ENCODE measurements at regions not wholly inside any gene's neighbourhood (a gene's known extent, or its start where the extent isn't known, plus 50 kb on each side); places are given as distances from the start of the nearest gene placed in this dataset.

DNA sequence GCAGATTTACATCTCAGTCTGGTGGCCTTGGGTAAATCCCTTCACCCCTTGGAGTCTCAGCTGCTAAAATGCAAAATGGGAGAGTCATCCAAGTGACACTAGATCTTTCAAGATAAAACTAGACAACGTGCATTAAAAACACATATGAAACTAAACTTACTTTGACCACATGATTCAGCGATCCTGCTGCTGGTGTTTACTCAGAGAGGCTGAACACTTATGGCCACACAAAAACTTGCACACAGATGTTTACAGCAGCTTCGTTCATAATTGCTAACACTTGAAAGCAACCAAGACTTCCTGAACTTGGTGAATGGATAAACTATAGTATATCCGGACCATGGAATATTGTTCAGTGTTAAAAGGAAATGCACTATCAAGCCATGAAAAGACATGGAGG is 55.3 kb upstream of the GPR6 start (continued):
- TF ChIP-seq, protein P1, sequence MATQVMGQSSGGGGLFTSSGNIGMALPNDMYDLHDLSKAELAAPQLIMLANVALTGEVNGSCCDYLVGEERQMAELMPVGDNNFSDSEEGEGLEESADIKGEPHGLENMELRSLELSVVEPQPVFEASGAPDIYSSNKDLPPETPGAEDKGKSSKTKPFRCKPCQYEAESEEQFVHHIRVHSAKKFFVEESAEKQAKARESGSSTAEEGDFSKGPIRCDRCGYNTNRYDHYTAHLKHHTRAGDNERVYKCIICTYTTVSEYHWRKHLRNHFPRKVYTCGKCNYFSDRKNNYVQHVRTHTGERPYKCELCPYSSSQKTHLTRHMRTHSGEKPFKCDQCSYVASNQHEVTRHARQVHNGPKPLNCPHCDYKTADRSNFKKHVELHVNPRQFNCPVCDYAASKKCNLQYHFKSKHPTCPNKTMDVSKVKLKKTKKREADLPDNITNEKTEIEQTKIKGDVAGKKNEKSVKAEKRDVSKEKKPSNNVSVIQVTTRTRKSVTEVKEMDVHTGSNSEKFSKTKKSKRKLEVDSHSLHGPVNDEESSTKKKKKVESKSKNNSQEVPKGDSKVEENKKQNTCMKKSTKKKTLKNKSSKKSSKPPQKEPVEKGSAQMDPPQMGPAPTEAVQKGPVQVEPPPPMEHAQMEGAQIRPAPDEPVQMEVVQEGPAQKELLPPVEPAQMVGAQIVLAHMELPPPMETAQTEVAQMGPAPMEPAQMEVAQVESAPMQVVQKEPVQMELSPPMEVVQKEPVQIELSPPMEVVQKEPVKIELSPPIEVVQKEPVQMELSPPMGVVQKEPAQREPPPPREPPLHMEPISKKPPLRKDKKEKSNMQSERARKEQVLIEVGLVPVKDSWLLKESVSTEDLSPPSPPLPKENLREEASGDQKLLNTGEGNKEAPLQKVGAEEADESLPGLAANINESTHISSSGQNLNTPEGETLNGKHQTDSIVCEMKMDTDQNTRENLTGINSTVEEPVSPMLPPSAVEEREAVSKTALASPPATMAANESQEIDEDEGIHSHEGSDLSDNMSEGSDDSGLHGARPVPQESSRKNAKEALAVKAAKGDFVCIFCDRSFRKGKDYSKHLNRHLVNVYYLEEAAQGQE (IDR thresholded peaks at IDR 0.05): no peak
- TF ChIP-seq, protein P2, sequence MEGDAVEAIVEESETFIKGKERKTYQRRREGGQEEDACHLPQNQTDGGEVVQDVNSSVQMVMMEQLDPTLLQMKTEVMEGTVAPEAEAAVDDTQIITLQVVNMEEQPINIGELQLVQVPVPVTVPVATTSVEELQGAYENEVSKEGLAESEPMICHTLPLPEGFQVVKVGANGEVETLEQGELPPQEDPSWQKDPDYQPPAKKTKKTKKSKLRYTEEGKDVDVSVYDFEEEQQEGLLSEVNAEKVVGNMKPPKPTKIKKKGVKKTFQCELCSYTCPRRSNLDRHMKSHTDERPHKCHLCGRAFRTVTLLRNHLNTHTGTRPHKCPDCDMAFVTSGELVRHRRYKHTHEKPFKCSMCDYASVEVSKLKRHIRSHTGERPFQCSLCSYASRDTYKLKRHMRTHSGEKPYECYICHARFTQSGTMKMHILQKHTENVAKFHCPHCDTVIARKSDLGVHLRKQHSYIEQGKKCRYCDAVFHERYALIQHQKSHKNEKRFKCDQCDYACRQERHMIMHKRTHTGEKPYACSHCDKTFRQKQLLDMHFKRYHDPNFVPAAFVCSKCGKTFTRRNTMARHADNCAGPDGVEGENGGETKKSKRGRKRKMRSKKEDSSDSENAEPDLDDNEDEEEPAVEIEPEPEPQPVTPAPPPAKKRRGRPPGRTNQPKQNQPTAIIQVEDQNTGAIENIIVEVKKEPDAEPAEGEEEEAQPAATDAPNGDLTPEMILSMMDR (IDR thresholded peaks at IDR 0.05; ENCODE audit: low read depth, low read length, missing input control): no peak
- TF ChIP-seq GABPA (IDR thresholded peaks at IDR 0.05 in 1 of 2, conservative IDR thresholded peaks at IDR 0.05 in 1 of 2): no peak

DNA sequence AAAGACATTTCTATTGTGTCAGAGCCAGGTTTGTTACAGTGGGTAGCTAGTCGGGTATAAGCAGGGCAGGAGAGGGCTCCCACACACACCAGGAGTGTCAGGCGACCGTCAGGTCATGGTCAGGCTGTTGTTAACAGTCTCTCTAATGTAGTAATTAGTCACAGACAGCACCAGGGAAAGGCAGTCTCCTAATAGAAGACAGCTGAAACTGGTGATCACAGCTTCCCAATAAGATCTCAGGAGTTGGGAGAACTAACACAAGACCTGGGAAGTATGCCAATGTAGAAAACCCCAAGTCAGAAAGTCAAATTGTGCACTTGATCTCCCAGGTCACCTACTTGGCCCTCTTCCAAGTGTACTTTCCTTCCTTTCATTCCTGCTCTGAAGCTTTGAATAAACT is 53.0 kb upstream of the GPR6 start:
- no peak for DNase-seq (ENCODE audit: low spot score)
- no peaks in the 10 kb centered on the region for H3K27me3 ChIP-seq (ENCODE audit: control insufficient read depth in 4 of 4, insufficient read depth in 4 of 4, low read length in 3 of 4)
- H3K9me3 ChIP-seq (ENCODE audit: control insufficient read depth in 4 of 4, low read length in 3 of 4): no peaks in the 10 kb centered on the region
- 49% methylated on average over 3 of the region's 3 CpGs for WGBS
- TF ChIP-seq, protein P3, sequence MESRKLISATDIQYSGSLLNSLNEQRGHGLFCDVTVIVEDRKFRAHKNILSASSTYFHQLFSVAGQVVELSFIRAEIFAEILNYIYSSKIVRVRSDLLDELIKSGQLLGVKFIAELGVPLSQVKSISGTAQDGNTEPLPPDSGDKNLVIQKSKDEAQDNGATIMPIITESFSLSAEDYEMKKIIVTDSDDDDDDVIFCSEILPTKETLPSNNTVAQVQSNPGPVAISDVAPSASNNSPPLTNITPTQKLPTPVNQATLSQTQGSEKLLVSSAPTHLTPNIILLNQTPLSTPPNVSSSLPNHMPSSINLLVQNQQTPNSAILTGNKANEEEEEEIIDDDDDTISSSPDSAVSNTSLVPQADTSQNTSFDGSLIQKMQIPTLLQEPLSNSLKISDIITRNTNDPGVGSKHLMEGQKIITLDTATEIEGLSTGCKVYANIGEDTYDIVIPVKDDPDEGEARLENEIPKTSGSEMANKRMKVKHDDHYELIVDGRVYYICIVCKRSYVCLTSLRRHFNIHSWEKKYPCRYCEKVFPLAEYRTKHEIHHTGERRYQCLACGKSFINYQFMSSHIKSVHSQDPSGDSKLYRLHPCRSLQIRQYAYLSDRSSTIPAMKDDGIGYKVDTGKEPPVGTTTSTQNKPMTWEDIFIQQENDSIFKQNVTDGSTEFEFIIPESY (IDR thresholded peaks at IDR 0.05): no peak
- TF ChIP-seq, protein P4, sequence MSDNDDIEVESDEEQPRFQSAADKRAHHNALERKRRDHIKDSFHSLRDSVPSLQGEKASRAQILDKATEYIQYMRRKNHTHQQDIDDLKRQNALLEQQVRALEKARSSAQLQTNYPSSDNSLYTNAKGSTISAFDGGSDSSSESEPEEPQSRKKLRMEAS (IDR thresholded peaks at IDR 0.05): no peak
- TF ChIP-seq NR2F2 (IDR thresholded peaks at IDR 0.05): no peak
- TF ChIP-seq FOXA2 (IDR thresholded peaks at IDR 0.05): no peak
- TF ChIP-seq GABPA (IDR thresholded peaks at IDR 0.05 in 1 of 2, conservative IDR thresholded peaks at IDR 0.05 in 1 of 2): no peak
- TF ChIP-seq HNF4A (conservative IDR thresholded peaks at IDR 0.05): no peak
- no peak for TF ChIP-seq FOXA1 (IDR thresholded peaks at IDR 0.05)
- no peak for TF ChIP-seq HNF4G (IDR thresholded peaks at IDR 0.05)
- TF ChIP-seq, protein P5, sequence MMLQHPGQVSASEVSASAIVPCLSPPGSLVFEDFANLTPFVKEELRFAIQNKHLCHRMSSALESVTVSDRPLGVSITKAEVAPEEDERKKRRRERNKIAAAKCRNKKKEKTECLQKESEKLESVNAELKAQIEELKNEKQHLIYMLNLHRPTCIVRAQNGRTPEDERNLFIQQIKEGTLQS (IDR thresholded peaks at IDR 0.05): no peak
- no peak for TF ChIP-seq EGR1 (IDR thresholded peaks at IDR 0.05; ENCODE audit: low read depth in 2 of 2)
- TF ChIP-seq RXRA (IDR thresholded peaks at IDR 0.05): no peak
- no peak for TF ChIP-seq JUND (IDR thresholded peaks at IDR 0.05)
- no peak for TF ChIP-seq YY1 (IDR thresholded peaks at IDR 0.05)
- TF ChIP-seq, protein P2 (IDR thresholded peaks at IDR 0.05; ENCODE audit: low read depth, low read length, missing input control): no peak
- TF ChIP-seq SP1 (IDR thresholded peaks at IDR 0.05): no peak
- no peak for TF ChIP-seq RAD21 (IDR thresholded peaks at IDR 0.05)
- no peak for TF ChIP-seq TAF1 (conservative IDR thresholded peaks at IDR 0.05)
- H3K9ac ChIP-seq (ENCODE audit: low read depth in 1 of 2, low read length in 2 of 2): no peak overlapping the region
- H3K4me1 ChIP-seq (ENCODE audit: control insufficient read depth in 4 of 4, insufficient read depth in 4 of 4, low read length in 3 of 4): no peaks in the 10 kb centered on the region
- H3K4me3 ChIP-seq (ENCODE audit: low read depth in 1 of 3, low read length in 3 of 3): no peak overlapping the region
- H3K36me3 ChIP-seq (ENCODE audit: control insufficient read depth in 4 of 4, insufficient read depth in 3 of 4, low read depth in 1 of 4, low read length in 3 of 4): no peaks in the 10 kb centered on the region
- H3K27ac ChIP-seq (ENCODE audit: low read depth in 1 of 2, low read length in 2 of 2): no peak overlapping the region

All from liver (tissue), 8 donors.